ENCODE measurements at regions not wholly inside any gene's neighbourhood (a gene's known extent, or its start where the extent isn't known, plus 50 kb on each side); places are given as distances from the start of the nearest gene placed in this dataset.

GRCh38 chr12:73413974-73414373, 1123.7 kb upstream of the ATXN7L3B start:
- H3K9ac ChIP-seq (ENCODE audit: low read length): no peak overlapping the region
- no peaks in the 10 kb centered on the region for H3K79me2 ChIP-seq (replicated peaks; ENCODE audit: insufficient read depth, low read length)
- TF ChIP-seq MXI1 (conservative IDR thresholded peaks at IDR 0.05; ENCODE audit: poor library complexity, severe bottlenecking): no peak
- no peak for TF ChIP-seq CTCF (IDR thresholded peaks at IDR 0.05; ENCODE audit: poor library complexity, severe bottlenecking)
- no peak for TF ChIP-seq RAD21 (conservative IDR thresholded peaks at IDR 0.05)
- TF ChIP-seq EZH2 (IDR thresholded peaks at IDR 0.05; ENCODE audit: borderline replicate concordance, insufficient read depth, low read length, poor library complexity, severe bottlenecking): no peak
- H3K9me3 ChIP-seq (ENCODE audit: low read length): no peaks in the 10 kb centered on the region
- no peaks in the 10 kb centered on the region for H3K9me2 ChIP-seq (ENCODE audit: insufficient read depth, low read length)
- no peaks in the 10 kb centered on the region for H3K36me3 ChIP-seq (ENCODE audit: insufficient read depth, low read length)
- H3K27ac ChIP-seq (ENCODE audit: low read length): no peak overlapping the region
- H3K27me3 ChIP-seq (ENCODE audit: insufficient read depth, low read depth, low read length): no peaks in the 10 kb centered on the region
- H3K4me2 ChIP-seq (ENCODE audit: low read length): no peak overlapping the region
- no peak overlapping the region for H3K4me3 ChIP-seq (ENCODE audit: low read length)
- H4K20me1 ChIP-seq (ENCODE audit: insufficient read depth): no peaks in the 10 kb centered on the region
- H3F3A ChIP-seq (ENCODE audit: insufficient read depth, low read length, poor library complexity, severe bottlenecking): no peaks in the 10 kb centered on the region
- H2AFZ ChIP-seq (ENCODE audit: low read depth, low read length): no peak overlapping the region

- H3K4me3 ChIP-seq (ENCODE audit: low read length): no peak overlapping the region
These were observed 1122.7 kb upstream of the ATXN7L3B start for GRCh38 chr12:73414926-73415325.

More at GRCh38 chr12:73414926-73415325, 1122.7 kb upstream of the ATXN7L3B start:
- Histone ChIP-seq H3K4me2 (ENCODE audit: low read length) (no peak overlapping the region), H3K36me3 (ENCODE audit: insufficient read depth, low read length) (no peaks in the 10 kb centered on the region), H3K27ac (ENCODE audit: low read length) (no peak overlapping the region), H2AFZ (ENCODE audit: low read depth, low read length) (no peak overlapping the region), H3F3A (ENCODE audit: insufficient read depth, low read length, poor library complexity, severe bottlenecking) (no peaks in the 10 kb centered on the region), H3K27me3 (ENCODE audit: insufficient read depth, low read depth, low read length) (no peaks in the 10 kb centered on the region), H3K9me3 (ENCODE audit: low read length) (no peaks in the 10 kb centered on the region), H3K79me2 (replicated peaks; ENCODE audit: insufficient read depth, low read length) (no peaks in the 10 kb centered on the region), H3K9me2 (ENCODE audit: insufficient read depth, low read length) (no peaks in the 10 kb centered on the region), H4K20me1 (ENCODE audit: insufficient read depth) (no peaks in the 10 kb centered on the region), H3K9ac (ENCODE audit: low read length) (no peak overlapping the region)
- no peak for TF ChIP-seq SMC3 (conservative IDR thresholded peaks at IDR 0.05; ENCODE audit: poor library complexity)
- TF ChIP-seq EP300 (conservative IDR thresholded peaks at IDR 0.05; ENCODE audit: poor library complexity, severe bottlenecking): no peak
- TF ChIP-seq REST (IDR thresholded peaks at IDR 0.05; ENCODE audit: borderline replicate concordance): no peak
- TF ChIP-seq RAD21 (conservative IDR thresholded peaks at IDR 0.05): no peak
- no peak for TF ChIP-seq CTCF (IDR thresholded peaks at IDR 0.05; ENCODE audit: poor library complexity, severe bottlenecking)
- no peak for TF ChIP-seq POLR2AphosphoS5 (IDR thresholded peaks at IDR 0.05)
- TF ChIP-seq MXI1 (conservative IDR thresholded peaks at IDR 0.05; ENCODE audit: poor library complexity, severe bottlenecking): no peak
- TF ChIP-seq TAF1 (IDR thresholded peaks at IDR 0.05; ENCODE audit: low read depth): no peak
- no peak for TF ChIP-seq EZH2 (IDR thresholded peaks at IDR 0.05; ENCODE audit: borderline replicate concordance, insufficient read depth, low read length, poor library complexity, severe bottlenecking)

Measured in neural cell (in vitro differentiated cells).